MM.1S (cell line): ENCODE measurements at regions not wholly inside any gene's neighbourhood (a gene's known extent, or its start where the extent isn't known, plus 50 kb on each side); places are given as distances from the start of the nearest gene placed in this dataset.

Source experiments
- EZH2 ChIP-seq: fragments of 300-600 bp; sonication (generic); optimal IDR thresholded peaks from 2 replicates; pipeline ENCODE3; 2017; ENCODE audit warnings: low read depth, mild to moderate bottlenecking, antibody characterized with exemption, low read length, mixed read lengths
- EZH2phosphoT487 ChIP-seq: fragments of 300-600 bp; sonication (generic); IDR thresholded peaks from 2 replicates; pipeline ENCODE4 v1.6.1; 2018; ENCODE audit warnings: antibody characterized with exemption, low read length
- TF ChIP-seq, protein P1 (sequence below): fragments of 300-600 bp; sonication (generic); IDR thresholded peaks from 2 replicates; pipeline ENCODE4 v1.5.1; 2016; ENCODE audit warnings: antibody characterized with exemption, low read length, mixed read lengths

- TF ChIP-seq, protein P1, sequence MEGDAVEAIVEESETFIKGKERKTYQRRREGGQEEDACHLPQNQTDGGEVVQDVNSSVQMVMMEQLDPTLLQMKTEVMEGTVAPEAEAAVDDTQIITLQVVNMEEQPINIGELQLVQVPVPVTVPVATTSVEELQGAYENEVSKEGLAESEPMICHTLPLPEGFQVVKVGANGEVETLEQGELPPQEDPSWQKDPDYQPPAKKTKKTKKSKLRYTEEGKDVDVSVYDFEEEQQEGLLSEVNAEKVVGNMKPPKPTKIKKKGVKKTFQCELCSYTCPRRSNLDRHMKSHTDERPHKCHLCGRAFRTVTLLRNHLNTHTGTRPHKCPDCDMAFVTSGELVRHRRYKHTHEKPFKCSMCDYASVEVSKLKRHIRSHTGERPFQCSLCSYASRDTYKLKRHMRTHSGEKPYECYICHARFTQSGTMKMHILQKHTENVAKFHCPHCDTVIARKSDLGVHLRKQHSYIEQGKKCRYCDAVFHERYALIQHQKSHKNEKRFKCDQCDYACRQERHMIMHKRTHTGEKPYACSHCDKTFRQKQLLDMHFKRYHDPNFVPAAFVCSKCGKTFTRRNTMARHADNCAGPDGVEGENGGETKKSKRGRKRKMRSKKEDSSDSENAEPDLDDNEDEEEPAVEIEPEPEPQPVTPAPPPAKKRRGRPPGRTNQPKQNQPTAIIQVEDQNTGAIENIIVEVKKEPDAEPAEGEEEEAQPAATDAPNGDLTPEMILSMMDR, result no peak
- TF ChIP-seq EZH2, result no peak
- TF ChIP-seq EZH2phosphoT487, result no peak
Observed at GRCh38 chr5:167903243-167903642, 388.2 kb upstream of the WWC1 start.
